CD4-positive, alpha-beta T cell (primary cell): ENCODE measurements at regions not wholly inside any gene's neighbourhood (a gene's known extent, or its start where the extent isn't known, plus 50 kb on each side); places are given as distances from the start of the nearest gene placed in this dataset.

Experiments
- ATAC-seq: fragments of 200-7000 bp; cut with Tn5 transposase; one replicate; pipeline ENCODE4 v1.10.0; 2022; ENCODE audit warnings: mild to moderate bottlenecking; ENCODE audit not compliant: poor library complexity
- CTCF ChIA-PET: fragments of 350-600 bp; sonication (Branson Sonifier 250); formaldehyde crosslinking; loops from one replicate; lab custom pipeline; 2021; ENCODE audit warnings: antibody characterized with exemption, inconsistent platforms; lab: Charles Lee
- POLR2A ChIA-PET: fragments of 350-600 bp; sonication (Branson Sonifier 250); formaldehyde crosslinking; loops from one replicate; lab custom pipeline; 2021; ENCODE audit warnings: antibody characterized with exemption, inconsistent platforms; lab: Charles Lee
- DNase-seq, 14 experiments: peaks; one replicate each; pipeline ENCODE4 v3.0.0-alpha.2; 2013 to 2020; ENCODE audit warnings: mixed read lengths in 2 of 14
- H3K27ac ChIP-seq, 2 donors: one replicate each; pipeline versions ENCODE4 v1.5.1 to v1.7.0; 2013; ENCODE audit warnings: low read length in 2 of 2, low read depth in 1 of 2, mild to moderate bottlenecking in 1 of 2
- H3K27me3 ChIP-seq, 2 experiments: 1 replicate in 1 of 2; 2 replicates in 1 of 2; pipeline versions ENCODE4 v1.6.1 to v1.7.0; 2013; ENCODE audit warnings: low read length in 2 of 2, control low read depth in 1 of 2, mild to moderate bottlenecking in 1 of 2, moderate library complexity in 1 of 2; ENCODE audit not compliant: insufficient read depth in 2 of 2, control insufficient read depth in 1 of 2
- H3K36me3 ChIP-seq: one replicate; pipeline ENCODE4 v1.6.1; 2013; ENCODE audit warnings: low read length, control low read depth; ENCODE audit not compliant: insufficient read depth
- H3K4me1 ChIP-seq: one replicate; pipeline ENCODE4 v1.6.1; 2013; ENCODE audit warnings: low read length, control low read depth; ENCODE audit not compliant: insufficient read depth
- H3K4me3 ChIP-seq: one replicate; pipeline ENCODE4 v1.5.1; 2013; ENCODE audit warnings: mild to moderate bottlenecking, low read length, moderate library complexity
- H3K9me3 ChIP-seq, 2 experiments: 1 replicate in 1 of 2; 2 replicates in 1 of 2; pipeline versions ENCODE4 v1.6.1 to v1.7.0; 2013; ENCODE audit warnings: low read length in 2 of 2, mild to moderate bottlenecking in 2 of 2, control low read depth in 1 of 2, moderate library complexity in 1 of 2; ENCODE audit not compliant: control insufficient read depth in 1 of 2, insufficient read depth in 1 of 2
- H3K27ac Mint-ChIP-seq: one replicate; pipeline ENCODE4 v1.8.0; 2020; ENCODE audit warnings: mixed read lengths
- H3K27me3 Mint-ChIP-seq: one replicate; pipeline ENCODE4 v1.8.0; 2021; ENCODE audit warnings: mixed read lengths
- H3K36me3 Mint-ChIP-seq: one replicate; pipeline ENCODE4 v1.8.0; 2021; ENCODE audit warnings: low read depth, mixed read lengths
- H3K4me1 Mint-ChIP-seq: one replicate; pipeline ENCODE4 v1.8.0; 2021; ENCODE audit warnings: low read depth, mixed read lengths
- H3K4me3 Mint-ChIP-seq: one replicate; pipeline ENCODE4 v1.8.0; 2020; ENCODE audit warnings: mild to moderate bottlenecking, mixed read lengths
- H3K9me3 Mint-ChIP-seq: one replicate; pipeline ENCODE4 v1.8.0; 2020; ENCODE audit warnings: mixed read lengths
- intact Hi-C, 2 experiments: fragments of 100-400 bp; cut with DNase I in 1 of 2; cut with micrococcal nuclease in 1 of 2; formaldehyde crosslinking; loops; one replicate each; pipeline versions ENCODE4 v1.15.1 to v1.9.0; 2023 to 2025; cut with DNase I, micrococcal nuclease
- TF ChIP-seq, protein P1 (sequence below): fragments of 200-600 bp; IDR thresholded peaks from one replicate; pipeline ENCODE4 v1.8.0; 2022; ENCODE audit warnings: antibody characterized with exemption, mild to moderate bottlenecking

DNA sequence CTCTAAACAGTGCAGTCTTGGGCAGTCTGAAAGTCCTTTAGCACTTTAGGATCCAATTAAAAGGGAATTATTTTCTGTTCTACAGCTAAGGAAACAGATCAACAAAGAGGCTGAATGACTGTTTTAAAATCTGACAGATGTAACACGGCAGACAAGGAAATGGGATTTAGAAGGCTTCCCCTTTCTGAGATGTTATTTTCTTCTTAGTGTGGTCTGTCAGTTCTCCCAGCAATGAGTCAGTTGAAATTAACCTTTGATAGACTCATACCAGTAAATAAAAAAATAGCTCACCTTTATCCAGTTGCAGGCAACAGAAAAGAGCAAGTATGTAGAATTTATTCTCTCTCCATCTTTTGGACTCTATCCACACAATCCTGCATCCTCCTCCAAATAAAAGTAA, 98.1 kb downstream of the NEDD1 start:
- intact Hi-C loops = no loop called here
- no peak for DNase-seq
- no peak overlapping the region for H3K27ac ChIP-seq

DNA sequence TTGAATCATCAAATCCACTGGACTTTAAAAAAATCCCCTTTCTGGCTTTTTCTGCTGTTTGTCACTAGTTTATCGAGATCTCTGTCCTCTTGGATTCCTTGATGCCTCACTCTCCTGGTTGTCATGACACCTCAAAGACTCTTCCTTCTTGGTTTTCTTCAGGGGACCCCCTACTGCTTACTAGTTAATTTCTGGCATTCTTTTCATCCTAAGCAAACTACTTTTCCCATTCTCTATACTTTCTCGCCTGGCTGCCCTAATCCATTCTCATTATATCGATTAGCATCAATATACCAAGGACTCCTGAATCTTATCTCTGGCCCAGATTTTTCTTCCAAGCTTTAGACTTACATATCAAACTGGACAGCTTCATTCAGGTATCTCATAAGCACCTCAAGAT, 98.6 kb downstream of the NEDD1 start:
- intact Hi-C loops = no loop called here
- no peaks in the 10 kb centered on the region for H3K9me3 Mint-ChIP-seq
- no peaks in the 10 kb centered on the region for H3K36me3 Mint-ChIP-seq
- no peaks in the 10 kb centered on the region for H3K36me3 ChIP-seq
- TF ChIP-seq, protein P1, sequence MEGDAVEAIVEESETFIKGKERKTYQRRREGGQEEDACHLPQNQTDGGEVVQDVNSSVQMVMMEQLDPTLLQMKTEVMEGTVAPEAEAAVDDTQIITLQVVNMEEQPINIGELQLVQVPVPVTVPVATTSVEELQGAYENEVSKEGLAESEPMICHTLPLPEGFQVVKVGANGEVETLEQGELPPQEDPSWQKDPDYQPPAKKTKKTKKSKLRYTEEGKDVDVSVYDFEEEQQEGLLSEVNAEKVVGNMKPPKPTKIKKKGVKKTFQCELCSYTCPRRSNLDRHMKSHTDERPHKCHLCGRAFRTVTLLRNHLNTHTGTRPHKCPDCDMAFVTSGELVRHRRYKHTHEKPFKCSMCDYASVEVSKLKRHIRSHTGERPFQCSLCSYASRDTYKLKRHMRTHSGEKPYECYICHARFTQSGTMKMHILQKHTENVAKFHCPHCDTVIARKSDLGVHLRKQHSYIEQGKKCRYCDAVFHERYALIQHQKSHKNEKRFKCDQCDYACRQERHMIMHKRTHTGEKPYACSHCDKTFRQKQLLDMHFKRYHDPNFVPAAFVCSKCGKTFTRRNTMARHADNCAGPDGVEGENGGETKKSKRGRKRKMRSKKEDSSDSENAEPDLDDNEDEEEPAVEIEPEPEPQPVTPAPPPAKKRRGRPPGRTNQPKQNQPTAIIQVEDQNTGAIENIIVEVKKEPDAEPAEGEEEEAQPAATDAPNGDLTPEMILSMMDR = no peak
- H3K27me3 ChIP-seq = peaks cover 0 to 7% of the 10 kb centered on the region in 2 experiments
- peaks cover 35% of the 10 kb centered on the region for H3K27me3 Mint-ChIP-seq
- no peak overlapping the region for H3K4me3 Mint-ChIP-seq
- no peak for DNase-seq
- ATAC-seq = no peak
- no peak overlapping the region for H3K27ac Mint-ChIP-seq
- H3K27ac ChIP-seq = no peak overlapping the region
- H3K4me3 ChIP-seq = no peak overlapping the region
- H3K4me1 ChIP-seq = no peaks in the 10 kb centered on the region
- POLR2A ChIA-PET = no interaction called here
- H3K4me1 Mint-ChIP-seq = no peaks in the 10 kb centered on the region
- no peaks in the 10 kb centered on the region for H3K9me3 ChIP-seq
- CTCF ChIA-PET = no interaction called here

More for the DNA sequence above, 98.1 kb downstream of the NEDD1 start:
- ChIA-PET CTCF (no interaction called here), POLR2A (no interaction called here)
- no peaks in the 10 kb centered on the region for H3K4me1 ChIP-seq
- no peak overlapping the region for H3K4me3 ChIP-seq
- H3K36me3 ChIP-seq = no peaks in the 10 kb centered on the region
- TF ChIP-seq, protein P1 = no peak
- H3K27me3 Mint-ChIP-seq = peaks cover 38% of the 10 kb centered on the region
- peaks cover 0 to 7% of the 10 kb centered on the region in 2 experiments for H3K27me3 ChIP-seq
- no peak overlapping the region for H3K27ac Mint-ChIP-seq
- no peak overlapping the region for H3K4me3 Mint-ChIP-seq
- no peaks in the 10 kb centered on the region for H3K36me3 Mint-ChIP-seq
- H3K4me1 Mint-ChIP-seq = no peaks in the 10 kb centered on the region
- no peaks in the 10 kb centered on the region for H3K9me3 Mint-ChIP-seq
- H3K9me3 ChIP-seq = no peaks in the 10 kb centered on the region
- ATAC-seq = no peak

DNA sequence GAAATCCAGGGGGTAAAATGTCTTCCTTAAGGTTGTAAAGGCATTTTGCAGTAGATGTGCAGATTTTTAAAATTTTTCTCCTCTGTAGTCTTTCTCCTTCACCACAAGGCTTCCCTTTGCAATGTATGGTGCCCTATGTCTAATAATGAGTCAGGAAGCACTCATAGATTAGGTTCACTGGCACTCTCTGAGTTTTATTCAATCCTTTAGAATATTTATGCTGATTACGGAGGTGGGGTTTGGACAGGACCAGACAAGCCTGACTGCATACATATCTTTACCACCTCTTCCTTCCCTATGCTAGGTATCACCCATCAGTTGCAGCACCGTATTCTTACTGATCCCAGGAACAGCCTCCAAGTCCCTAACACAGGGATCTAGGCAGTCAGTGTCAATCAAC, 99.5 kb downstream of the NEDD1 start:
- TF ChIP-seq, protein P1 = no peak
- Histone ChIP-seq H3K36me3 (no peaks in the 10 kb centered on the region), H3K27ac (no peak overlapping the region), H3K27me3 (peaks cover 0 to 7% of the 10 kb centered on the region in 2 experiments), H3K4me1 (no peaks in the 10 kb centered on the region), H3K4me3 (no peak overlapping the region), H3K9me3 (no peaks in the 10 kb centered on the region)
- Mint-ChIP-seq H3K9me3 (no peaks in the 10 kb centered on the region), H3K36me3 (no peaks in the 10 kb centered on the region), H3K27me3 (peaks cover 29% of the 10 kb centered on the region), H3K4me3 (no peak overlapping the region), H3K4me1 (no peaks in the 10 kb centered on the region), H3K27ac (no peak overlapping the region)
- intact Hi-C loops = no loop called here
- ChIA-PET CTCF (no interaction called here), POLR2A (no interaction called here)
- DNase-seq (no peak), ATAC-seq (no peak)
